HG02571 (cell line): ENCODE measurements at regions not wholly inside any gene's neighbourhood (a gene's known extent, or its start where the extent isn't known, plus 50 kb on each side); places are given as distances from the start of the nearest gene placed in this dataset.
A peak's percentile ranks its signal among the peaks of the same experiment; 100 is the strongest.

Experiments
- ATAC-seq: cut with Tn5 transposase; IDR thresholded peaks from one replicate; pipeline ENCODE4 v1.9.1; 2021; ENCODE audit warnings: mild to moderate bottlenecking, moderate library complexity; ENCODE audit not compliant: unreplicated experiment

DNA sequence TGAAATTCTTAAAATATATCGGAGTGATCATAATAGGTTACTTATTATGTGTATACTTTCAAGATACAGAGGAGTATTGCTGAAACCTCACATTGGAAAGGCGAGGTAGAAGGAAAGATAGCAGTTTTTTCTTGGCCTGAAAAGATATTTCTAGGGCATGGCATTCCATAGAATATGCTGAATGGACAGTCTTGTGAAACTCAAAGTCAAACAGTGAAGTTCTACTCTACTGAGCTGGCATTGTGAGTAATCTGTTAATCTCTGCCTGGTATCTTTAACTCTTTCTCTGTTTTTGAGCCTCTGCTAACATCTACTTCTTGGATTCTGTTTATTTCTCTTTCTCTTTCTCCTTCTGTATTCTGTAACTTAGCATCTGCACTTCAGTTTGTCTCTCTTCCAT lies 176.3 kb upstream of the ZBTB20 start:
- no peak for ATAC-seq

DNA sequence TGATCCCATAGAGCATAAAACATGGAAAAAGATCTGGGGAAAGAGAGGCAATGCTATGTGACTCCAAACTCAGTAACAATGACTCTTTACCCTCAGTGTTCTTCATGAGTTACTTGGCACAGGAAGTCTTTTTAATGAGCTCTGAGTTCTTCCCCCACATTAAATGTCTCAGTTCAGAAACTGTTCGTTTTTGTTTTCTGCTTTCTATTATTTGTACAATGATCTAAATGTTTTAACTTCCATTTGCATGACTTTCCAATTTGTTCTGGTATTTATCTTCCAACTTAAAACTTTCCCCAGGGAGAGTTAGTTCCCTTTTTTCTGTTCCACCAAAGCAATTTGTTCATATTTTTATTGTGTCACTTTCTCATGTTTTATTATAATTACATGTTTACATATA lies 177.0 kb upstream of the ZBTB20 start:
- ATAC-seq = no peak

DNA sequence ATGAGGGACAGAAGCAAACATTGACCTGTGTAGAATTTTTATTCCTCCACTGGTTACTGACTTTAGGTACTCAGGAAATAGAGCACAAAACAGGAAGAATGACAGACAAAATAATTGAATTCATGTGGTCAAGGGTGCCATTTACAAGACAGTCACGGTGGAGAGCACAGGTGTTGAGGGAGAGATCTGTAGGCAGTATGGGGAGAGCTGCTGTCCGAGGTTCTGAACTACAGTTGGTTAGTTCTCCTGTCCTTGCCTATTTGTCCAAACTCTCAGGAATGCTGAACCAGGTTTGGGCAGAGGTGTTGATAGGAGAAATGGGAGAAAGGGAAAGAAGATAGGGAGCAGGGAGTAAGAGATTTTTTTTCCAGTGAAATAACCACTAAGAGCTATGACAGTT lies 178.5 kb upstream of the ZBTB20 start:
- ATAC-seq = no peak

DNA sequence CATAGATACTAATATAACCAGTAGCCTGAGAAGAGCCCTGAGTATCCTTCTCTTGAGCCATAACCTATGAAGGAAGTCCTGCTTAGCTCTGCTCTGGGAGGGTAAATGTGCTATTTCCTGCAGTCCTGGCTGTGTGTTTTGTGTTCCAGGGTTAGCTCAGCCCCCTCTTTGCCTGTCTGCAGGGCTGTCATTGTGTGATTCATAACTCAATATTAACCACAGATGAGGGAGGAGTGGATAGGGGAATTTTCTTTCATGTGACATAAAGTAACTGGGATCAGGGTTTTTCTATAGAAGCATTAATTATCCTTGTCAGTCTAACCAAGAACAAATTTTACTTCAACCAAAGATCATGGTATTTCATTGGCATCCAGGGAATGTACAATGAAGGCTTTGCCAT lies 183.3 kb upstream of the ZBTB20 start:
- no peak for ATAC-seq

DNA sequence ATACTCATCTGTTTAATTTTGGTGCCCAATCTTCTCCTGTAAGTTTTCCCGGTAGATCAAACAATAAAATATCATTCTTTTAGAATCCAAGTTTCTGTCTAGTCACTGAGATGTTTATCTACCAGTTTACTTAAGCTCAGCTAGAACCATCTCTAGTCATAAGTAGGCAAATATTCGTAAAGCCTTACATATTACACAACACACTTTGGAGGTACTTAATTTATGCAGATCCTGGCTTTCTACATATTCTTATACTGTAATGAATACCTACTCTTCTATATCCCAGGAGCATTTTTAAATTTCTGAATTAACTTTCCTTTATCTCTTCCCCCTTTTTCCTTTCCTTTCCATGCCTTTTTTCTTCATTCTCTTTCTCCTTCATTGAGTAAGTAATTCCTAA lies 185.9 kb upstream of the ZBTB20 start:
- ATAC-seq = no peak

DNA sequence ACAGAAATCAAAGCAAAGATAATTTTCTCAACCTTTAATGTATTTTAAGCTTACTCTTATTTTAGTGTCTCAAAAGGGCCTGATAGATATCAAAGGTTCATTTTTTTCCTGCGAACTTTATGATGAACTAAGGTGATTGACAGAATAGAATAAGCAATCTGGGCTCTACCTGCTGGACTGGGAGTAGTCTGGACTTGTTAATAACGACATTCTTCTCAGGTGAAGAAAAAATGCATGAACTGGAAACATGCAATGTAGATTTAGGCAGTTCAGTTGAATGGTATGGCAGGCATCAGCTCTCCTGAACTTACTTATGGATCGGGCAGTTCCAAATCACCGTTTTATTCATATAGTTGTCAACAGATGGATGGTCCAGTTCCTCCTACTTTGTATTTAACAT lies 189.7 kb upstream of the ZBTB20 start:
- no peak for ATAC-seq

DNA sequence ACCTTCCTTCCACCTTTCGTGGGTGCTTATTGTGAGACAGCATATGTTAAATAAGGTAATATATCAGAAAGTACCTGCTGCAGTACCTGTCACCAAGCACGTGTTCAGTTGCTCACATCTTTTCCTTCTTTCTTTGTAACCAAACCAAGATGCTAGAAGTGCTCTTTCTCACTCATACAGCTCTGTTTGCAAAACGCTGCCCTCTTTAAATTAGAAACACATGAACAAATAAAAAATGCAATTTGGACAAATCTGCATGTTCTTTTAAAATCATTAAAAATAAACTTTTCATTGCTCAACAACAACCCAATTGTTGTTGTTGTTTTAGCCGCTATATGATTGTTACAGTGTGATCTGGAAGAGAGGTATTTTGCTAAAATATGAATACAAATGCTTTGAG lies 193.5 kb upstream of the ZBTB20 start:
- no peak for ATAC-seq

DNA sequence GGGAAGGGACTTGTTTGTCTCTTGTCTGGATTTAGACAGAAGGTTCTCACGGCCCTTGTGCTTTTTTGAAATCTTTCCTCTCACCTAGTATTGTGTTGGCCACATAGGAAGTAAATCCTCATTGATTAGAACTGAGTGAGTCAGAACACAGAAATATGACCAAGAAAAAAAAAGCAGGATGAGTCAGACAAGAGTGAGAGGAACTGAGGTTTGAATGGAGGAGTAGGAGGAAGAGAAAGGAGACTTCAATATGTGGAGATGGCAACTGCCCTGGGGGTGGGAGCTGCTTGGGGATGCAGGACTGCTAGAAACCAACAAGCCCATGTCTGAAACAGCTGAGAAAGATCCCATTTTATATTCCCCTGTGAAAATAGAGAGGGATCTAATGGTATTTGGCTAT lies 194.1 kb upstream of the ZBTB20 start:
- ATAC-seq = no peak

DNA sequence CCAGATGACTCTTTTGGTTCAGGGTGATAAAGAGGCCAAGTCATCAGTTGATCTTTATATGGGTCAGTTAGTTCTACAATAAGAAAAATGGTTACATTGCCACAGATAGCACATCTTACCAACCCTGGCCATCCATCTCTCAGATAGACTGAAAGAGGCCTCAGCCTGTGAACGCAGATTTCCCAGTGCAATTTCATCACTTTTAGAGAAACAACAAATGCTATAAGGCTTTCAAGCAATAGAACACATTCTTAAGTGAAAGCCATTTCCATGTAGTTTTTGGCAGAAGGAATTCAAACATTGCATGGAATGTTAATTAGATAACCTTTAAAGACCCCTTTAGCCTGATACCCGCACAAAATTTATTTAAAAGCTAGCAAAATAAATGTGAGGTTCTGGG lies 200.6 kb upstream of the ZBTB20 start:
- ATAC-seq = no peak

DNA sequence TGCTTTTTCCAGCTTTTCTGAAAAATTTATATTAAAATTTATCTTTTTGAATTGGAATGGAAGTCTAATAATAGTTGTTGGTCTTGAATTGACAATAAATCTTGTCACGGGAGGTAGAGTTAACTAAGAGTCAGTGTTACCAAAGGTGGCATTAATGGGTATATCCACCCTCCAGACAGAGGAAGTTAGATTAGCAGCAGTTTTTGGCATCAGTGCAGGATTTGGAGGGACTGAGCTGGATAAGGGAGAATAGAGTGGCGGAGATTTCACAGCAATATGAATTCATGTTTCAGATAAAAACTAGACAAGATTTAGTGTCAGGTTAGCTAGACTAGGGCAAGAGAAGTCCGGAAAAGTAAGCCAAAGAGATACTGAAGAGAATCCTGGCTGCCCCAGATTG lies 201.3 kb upstream of the ZBTB20 start:
- ATAC-seq = no peak

DNA sequence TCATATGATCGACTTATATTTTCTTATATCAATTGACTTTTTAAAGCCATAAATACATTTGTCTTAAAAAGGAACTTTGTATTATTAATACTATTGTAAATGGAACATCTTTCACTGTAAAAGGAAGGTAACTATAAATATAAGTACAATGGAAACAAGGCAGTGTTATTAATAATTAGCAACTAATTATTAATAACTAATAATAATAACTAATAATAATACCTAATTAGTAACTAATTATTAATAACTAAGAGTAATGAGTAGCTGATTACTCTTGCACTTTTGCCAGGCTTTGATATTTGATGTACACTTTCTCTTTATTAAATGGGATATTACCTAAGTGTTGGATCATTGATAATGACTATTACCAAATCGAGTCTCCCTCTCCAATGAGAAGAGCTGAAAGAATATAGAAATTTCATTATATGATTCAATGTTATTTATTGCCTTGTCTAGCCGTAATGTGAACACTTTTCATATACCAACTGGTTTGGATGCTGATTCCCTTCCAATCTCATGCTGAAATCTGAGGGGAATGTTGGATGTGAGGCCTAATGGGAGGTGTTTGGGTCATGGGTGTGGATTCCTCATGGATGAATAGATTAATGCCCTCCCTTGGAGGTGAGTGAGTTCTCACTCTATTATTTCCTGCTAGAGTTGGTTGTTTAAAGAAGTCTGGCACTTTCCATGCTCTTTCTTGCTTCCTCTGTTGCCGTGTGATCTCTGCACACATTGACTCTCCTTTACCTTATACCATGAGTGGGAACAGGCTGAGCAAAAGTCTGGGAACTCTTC lies 202.1 kb upstream of the ZBTB20 start:
- no peak for ATAC-seq

DNA sequence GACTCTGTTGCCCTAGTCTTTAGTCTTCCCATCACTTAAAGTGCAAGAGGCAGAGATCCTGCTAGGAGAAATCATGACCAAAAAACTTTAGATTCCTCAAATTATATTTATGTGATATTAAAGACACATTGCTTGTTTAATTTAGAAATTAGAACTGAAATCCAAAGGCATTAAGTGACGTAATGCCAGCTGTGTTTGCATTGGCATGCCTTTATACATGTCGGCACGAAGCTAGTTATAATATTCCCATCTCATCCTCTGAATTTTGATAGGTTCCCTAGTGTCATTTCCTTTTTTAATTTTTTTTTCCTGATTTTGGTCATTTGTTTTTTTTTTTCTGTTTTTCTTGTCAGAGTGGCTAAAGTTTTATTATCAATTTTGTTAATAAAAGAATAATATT lies 203.5 kb upstream of the ZBTB20 start:
- no peak for ATAC-seq

DNA sequence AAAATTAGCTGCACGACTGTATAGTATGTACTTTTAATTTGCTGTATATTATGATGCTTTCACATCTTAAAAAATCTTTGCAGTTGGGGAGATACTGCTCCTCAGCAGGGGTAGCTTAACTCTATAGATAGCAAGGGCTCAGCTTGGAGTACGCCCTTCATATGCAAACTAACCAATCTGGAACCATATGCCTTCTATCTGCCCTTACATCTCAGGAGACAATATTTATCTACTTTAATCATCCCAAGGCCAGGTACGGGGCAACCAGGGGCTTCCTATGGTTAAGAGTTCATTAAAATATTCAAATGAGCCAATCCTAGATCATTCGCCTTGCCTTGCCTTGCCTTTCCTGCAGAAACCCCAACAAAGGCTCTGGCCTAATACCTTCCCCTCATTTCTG lies 204.1 kb upstream of the ZBTB20 start:
- ATAC-seq = no peak

DNA sequence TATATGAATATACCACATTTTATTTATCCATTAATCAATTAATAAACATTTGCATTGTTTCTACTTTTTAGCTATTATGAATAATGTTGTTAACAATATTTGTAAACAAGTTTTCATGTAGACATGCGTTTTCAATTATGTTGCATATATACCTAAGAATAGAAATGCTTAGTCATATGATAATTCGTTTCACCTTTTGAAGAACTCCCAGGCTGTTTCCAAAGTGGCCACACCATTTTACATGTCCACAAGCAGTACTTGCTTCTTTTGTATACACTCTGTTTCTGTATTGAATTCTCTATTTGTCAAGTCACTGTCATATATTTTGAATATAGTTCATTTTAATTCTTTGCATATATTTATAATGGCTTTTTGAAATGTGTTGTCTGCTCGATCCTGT lies 206.9 kb upstream of the ZBTB20 start:
- ATAC-seq = no peak

DNA sequence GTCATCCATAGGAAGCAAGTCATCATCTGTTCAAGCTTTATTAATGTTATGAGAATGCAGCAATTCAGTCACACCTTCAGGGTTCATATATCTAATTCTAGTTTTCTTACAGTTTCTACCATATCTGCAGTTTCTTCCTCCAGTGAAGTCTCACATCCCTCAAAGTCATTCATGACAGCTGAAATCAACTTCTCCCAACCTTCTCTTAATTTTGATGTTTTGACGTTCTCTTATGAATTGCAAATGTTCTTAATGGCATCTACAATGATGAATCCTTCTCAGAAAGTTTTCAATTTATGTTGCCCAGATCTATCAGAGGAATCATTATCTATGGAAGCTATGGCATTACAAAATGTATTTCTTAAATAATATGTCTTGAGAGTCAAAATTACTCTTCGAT lies 210.4 kb upstream of the ZBTB20 start:
- no peak for ATAC-seq

DNA sequence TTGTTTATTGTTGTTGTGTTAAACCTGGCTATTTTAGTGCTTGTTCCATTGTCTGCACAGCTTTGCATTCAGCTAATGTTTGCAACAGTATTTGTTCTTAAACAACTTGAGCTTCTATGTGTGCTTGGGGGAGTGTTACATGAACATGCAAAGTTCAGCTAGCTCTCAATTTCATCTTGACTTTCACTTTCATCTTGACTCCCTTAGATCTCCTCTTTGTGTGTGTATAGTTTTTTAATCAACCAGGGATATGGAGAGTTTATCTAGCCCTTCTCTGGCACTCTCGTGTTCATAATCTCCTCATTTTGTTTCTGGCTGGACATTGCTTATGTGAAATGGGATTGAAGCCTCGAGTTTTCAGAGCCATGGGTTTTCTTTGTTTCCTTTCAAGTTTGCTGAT lies 212.4 kb upstream of the ZBTB20 start:
- peak; percentile 83 for ATAC-seq

DNA sequence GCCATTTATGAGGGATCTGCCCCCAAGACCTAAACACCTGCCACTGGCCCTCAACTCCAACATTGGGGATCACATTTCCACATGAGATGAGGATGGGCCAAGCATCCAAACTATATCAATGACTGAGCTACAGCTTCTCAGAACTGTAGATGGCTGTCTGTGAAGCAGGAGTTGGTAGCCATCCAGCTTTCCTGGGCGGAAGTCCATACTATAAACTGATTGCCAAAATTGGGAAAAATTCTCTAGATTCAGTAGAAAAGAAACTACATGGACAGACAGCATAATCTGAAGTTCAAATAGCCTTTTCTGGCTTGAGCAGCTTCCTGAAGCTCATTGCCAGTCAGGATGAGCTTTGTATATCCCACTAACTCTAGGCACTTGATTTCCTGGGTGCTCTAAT lies 214.7 kb upstream of the ZBTB20 start:
- ATAC-seq = no peak

DNA sequence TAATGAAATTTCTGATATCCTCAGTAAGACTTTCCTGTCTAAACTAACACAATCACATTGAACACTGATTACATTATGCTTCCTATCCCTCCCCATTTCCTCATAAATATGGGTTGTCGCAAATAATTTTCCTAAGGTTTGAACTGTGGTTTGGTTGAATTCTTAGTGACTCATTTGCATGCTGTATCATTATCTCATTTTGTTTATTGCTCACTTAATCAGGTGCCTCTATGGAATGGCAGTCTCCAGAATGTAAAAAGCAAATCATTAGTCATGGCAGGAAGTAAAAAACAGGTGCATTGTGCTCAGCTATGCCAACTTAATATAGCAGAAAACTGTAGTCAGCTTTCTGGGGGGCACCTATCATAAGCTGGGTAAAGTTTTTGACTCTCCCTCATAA lies 216.0 kb upstream of the ZBTB20 start:
- no peak for ATAC-seq

DNA sequence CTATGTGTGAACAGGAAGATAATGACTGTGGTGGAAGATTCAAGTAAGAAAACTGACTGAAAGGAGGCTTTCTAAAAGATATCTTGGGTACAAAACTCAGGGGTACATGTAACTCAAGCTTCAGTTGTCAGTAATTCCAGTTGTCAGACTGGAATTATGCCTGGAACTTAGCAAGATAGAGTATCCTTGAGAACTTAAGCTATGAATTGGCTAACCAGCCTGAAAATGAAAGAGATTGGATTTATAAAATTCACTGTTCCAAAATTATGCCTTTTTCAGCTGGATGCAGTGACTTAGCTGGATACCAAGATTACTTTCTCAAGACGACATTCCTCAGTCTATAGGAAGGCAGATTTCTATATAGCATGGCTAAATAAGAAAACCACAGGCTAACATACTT lies 221.9 kb upstream of the ZBTB20 start:
- no peak for ATAC-seq

DNA sequence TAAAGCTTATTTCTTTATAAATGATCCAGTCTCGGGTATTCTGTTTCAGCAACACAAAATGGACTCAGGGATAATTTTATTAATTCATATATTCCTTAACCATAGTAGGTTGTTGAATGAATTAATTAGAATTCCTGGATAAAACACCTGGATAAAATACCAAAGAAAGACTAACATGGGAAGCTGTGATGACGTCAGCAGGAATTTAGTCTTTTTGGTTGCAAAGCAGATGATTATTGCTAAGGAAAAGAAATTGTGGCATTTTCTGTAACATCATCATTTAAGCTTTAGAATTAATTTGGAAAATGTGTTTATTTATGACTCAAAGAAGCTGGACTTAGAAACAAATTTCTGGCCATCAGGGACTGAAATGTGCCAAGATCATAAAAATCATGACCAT lies 228.3 kb upstream of the ZBTB20 start:
- no peak for ATAC-seq

DNA sequence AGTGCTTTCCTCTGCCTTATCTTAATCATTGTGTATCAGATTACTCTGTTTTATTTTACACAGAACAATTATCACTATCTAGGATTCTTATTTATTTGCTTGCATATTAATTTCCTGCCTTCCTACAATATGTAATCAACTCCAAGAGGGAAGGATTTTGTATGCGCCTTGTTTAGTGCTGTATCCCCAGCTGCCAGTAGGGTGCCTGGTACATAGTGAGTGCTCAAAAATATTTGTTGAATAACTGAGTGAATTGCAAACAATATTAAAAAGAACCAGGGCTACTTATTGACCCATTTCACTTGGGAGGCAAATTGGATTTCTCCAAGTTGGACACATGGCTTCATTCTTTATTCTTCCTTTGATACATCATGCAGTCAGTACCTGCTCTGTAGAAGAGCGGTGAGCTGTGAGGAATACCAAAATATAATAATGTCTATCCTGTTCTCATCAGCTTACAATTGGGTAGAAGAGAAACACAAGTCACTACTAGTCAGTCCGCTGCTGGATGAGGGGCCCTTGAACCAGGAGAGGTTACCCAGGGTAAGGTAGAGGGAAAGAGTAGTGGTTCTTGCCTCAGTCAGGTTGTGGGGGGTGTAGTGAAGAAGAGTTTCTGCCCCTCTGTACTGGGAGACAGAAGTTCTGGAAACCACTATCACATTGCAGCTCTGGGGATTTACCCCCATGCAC lies 233.9 kb upstream of the ZBTB20 start:
- ATAC-seq = no peak

DNA sequence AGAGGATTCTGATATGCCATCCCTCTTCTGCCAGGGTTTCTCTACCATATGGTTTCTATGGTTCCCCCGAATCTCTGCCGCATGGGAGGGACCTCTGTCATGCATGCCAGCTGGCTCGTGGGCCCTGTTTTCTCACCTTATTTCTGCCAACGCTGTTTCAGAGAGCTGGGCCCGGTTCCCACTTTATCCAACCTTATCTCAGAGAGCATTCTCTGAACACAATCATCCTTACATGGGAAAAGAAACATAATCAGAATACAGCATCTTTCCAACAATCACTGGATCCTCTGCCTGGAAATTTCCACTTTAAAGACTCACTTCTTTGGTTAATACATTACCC lies 234.5 kb upstream of the ZBTB20 start:
- no peak for ATAC-seq

DNA sequence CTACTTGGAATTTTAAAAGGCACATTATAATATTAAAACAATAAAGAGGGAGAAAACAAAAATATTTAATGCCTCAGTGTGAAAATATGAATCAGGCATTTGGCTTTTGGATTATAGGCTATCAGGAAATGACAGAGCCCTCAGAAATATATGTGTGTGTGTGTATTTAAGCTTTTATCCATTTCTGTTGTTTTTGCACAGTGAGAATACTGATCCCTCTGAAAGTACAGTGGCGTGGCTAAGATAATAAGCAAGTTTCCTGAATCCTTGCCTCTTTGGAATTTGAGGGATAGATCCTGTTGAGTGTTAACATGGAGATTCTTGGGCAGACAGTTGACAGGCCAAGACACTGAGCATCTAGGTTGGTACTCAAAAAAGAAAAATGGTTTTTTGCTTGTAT lies 234.8 kb upstream of the ZBTB20 start:
- ATAC-seq = no peak
